Ramos (cell line): ENCODE measurements at regions not wholly inside any gene's neighbourhood (a gene's known extent, or its start where the extent isn't known, plus 50 kb on each side); places are given as distances from the start of the nearest gene placed in this dataset.
"Not testable (repeated sequence)": the region's sequence is repeated elsewhere in the genome, so short reads cannot be mapped to it uniquely, and the experiment has no call there.

Source experiments
- in situ Hi-C: fragments of 300-500 bp; cut with MboI; formaldehyde crosslinking; loops from one replicate; pipeline ENCODE4 v1.14.3; 2022; ENCODE audit warnings: low sequenced_read_pairs; ENCODE audit not compliant: unreplicated experiment

- in situ Hi-C loops: not testable (repeated sequence)
These were observed 49.9 kb upstream of the MSMB start for GRCh38 chr10:46095943-46096342.

DNA sequence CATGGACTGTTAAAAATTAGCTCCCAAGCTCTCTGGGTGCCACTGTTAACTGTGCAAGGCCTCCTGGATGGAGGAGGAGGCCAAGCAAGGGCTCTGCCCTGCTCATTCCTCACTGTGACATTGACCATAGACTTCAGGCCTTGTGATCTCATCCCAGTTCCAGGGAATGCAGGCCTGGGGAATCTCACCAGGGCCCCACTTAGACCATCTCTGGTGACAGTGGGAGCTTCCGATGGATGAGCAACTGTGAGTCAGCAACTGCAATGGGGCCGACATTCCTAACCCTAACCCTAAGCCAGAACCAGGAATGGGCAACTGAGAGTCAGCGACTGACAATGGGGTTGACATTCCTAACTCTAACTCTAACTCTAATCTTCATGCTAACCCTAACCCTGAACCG, 50.4 kb upstream of the MSMB start:
- in situ Hi-C loops: no loop called here

DNA sequence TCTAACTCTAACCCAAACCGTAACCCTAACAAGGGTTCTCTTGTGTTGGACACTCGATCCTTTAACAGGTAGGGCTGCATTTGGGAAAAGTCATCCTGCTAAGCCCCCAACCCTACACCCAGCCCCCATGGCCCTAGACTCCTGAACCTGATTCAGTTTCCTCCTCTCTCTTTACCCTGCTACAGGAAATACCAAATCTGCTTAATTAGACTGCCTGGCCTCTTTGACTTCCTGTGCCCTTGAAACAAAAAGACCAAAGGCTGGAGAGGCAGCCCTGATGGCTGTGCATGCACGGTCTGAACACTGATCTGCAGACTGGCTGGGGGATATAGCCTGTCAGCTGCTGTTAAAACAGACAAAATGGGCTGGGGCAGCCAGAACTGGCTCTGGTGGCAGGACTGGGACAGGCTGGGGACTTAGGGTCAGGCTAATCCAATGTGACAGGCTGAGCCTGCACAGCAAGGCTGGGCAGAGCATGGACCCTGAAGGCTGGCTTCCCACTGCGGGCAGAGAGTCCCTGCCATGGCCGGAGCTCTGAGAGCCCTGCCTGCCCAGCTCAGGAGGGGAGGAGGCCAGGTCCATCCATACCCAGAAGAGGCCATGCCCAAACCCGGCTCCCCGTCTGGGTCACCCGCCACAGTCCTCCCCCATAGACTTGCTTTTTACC, 51.0 kb upstream of the MSMB start:
- in situ Hi-C loops: no loop called here

GRCh38 chr10:46097576-46098317, 51.7 kb upstream of the MSMB start:
- in situ Hi-C loops: no loop called here

- in situ Hi-C loops: no loop called here
These were observed 52.3 kb upstream of the MSMB start for GRCh38 chr10:46098386-46098785.

DNA sequence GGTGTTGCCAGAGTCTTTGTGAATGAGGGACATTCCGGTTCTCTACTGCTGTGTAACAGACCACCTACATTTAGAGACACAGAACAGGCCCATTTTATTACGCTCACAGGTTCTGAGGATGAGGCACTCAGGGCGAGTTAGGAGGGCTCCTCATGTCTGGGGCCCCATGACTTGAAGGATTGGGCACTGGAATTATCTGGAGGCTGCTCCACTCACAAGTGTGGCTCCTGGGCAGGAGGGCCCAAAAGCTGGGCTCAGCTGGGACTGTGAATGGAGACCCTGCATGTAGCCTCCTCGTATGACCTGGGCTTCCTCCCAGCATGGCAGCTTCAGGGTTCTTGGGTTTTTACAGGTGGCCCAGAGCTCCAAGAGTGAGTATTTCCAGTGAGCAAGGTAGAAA, 52.9 kb upstream of the MSMB start:
- in situ Hi-C loops: not testable (repeated sequence)

DNA sequence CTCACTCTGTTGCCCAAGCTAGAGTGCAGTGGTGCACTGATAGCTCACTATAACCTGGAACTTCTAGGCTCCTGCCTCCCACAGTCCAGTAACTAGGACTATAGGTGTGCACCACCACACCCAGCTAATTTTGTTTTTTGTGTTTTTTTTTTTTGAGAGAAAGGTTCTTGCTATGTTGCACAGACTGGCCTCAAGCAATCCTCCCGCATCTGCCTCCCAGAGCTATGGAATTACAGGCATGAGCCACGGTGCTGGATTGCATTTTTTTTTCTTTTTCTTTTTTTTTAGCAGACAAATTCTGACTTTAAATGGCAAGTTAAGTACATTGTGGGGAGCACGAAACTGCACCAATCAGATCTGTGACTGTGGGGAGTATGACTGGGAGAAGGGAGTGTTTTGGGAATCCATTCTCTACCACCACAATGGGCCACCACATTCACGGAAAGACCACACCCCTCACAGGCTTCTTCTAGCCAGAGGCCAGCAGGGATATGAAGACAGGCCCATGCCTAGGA, 58.1 kb upstream of the MSMB start:
- in situ Hi-C loops: no loop called here

DNA sequence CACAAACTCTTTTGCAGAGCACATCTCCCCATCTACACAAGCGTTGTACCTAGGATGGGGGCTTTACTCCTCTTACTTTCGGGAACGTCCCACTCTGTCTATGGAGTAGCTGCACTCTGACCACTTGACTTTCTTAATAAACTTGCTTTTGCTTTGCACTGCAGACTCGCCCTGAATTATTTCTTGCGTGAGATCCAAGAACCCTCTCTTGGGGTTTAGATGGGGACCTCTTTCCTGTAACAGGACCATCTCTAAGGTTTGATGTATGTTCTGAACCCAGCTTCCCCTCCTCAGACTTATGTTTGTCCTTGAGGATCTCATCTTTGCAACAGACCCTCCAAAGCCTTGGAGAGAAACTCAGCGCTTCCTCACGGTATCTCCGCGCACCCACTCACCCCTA, 59.3 kb upstream of the MSMB start:
- in situ Hi-C loops: loop anchor here (5.0 kb wide), 2 partner anchors 177 to 1277 kb away; partner anchors contain the start of gene ZNF488

GRCh38 chr10:46105856-46106409, 59.9 kb upstream of the MSMB start:
- in situ Hi-C loops: loop anchor here (5.0 kb wide), 2 partner anchors 176 to 1276 kb away; partner anchors contain the start of gene ZNF488

- in situ Hi-C loops: loop anchor here (5.0 kb wide), 2 partner anchors 176 to 1276 kb away; partner anchors contain the start of gene ZNF488
These were observed 60.6 kb upstream of the MSMB start for GRCh38 chr10:46106410-46107255.

- in situ Hi-C loops: loop anchor here (5.0 kb wide), 2 partner anchors 174 to 1274 kb away; partner anchors contain the start of gene ZNF488
These were observed 62.1 kb upstream of the MSMB start for GRCh38 chr10:46108158-46108499.

GRCh38 chr10:46154271-46154670, 108.2 kb upstream of the MSMB start:
- in situ Hi-C loops: not testable (repeated sequence)

GRCh38 chr10:46154683-46155082, 108.6 kb upstream of the MSMB start:
- in situ Hi-C loops: not testable (repeated sequence)

DNA sequence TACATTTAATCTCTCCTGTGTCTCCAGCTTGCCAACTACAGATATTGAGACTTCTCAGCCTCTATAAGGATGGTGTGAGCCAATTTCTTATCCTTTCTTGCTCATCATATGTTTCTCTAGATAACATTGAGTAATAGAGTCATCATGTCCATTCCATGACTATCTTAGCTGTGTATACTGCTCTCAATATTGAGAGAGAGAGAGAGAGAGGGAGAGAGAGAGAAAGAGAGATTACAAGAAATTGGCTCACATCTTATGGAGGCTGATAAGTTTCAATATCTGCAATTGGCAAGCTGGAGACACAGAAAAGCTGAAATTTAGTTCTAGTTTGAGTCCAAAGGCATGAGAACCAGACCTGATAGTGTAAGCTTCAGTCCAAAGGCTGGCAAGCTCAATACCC, 110.8 kb upstream of the MSMB start:
- in situ Hi-C loops: not testable (repeated sequence)

DNA sequence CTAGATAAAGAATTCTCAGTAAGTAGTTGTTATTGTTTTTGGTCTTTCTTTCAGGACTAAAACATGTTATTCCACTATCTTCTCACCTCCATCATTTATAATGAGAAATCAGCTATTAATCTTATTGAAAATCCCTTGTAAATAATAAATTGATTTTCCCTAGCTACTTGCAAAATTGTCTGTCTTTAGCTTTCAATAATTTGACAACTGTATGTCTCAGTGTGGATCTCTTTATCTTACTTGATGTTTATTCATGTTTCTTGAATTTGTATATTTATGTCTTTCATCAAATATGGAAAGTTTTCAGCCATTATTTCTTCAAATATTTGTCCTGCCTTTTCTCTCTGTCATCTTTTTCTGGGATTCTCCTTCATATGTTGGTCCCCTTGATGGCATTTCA, 117.1 kb upstream of the ANTXRL start:
- in situ Hi-C loops: no loop called here

- in situ Hi-C loops: no loop called here
These were observed 116.0 kb upstream of the ANTXRL start for GRCh38 chr10:46170789-46171188.

DNA sequence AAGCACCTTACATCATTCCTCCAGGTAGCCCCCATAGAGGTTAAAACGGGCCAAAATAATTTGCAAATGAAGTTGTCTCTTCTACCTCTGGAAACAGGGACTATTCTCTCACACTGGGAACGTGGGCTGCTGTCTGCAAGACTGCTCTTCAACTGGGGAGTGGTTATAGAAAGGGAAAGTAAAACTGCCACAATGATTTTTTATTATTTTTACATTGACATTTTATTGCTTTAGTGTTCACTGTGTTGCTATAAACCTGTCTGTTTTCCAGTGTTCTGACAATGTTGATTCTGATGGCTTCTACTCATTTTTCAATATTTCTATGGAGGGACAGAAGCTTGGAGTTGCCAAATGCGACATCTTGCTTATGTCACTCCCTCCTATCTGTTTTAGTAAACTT, 115.1 kb upstream of the ANTXRL start:
- in situ Hi-C loops: no loop called here

DNA sequence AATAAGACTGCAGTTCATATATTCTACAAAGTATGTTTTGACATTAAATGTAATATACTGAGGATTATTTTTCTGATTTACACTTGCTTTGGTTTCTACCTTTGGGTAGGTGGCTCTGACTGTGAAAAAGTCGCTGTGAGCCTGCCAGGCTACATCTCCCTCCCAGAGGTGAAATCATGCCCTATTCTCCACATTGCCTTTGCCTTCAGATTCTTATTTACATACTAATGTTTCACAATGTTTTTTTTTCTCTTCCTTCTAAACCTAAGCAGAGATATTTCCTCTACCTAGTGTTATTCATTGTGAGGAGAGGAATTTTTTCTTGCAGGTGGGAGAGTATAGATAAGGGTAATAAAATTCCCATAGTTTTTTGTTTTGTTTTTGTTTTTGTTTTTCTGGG, 111.5 kb upstream of the ANTXRL start:
- in situ Hi-C loops: no loop called here

GRCh38 chr10:46175831-46176230, 111.0 kb upstream of the ANTXRL start:
- in situ Hi-C loops: no loop called here

DNA sequence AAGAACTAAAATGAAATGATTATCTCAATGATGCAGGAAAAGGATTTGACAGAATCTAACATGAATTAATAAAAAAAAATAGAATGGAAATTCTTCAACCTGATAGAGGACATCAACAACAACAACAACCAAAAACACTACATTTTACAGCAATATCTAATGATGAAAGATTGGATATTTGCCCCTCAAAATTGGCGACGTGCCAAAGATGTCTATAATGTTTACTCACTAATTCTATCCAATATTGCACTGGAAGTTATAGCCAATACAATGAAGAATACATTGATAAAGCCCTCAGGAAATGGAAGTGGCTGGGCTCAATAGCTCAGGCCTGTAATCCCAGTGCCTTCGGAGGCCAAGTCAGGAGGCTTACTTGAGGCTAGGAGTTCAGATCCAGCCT, 99.4 kb upstream of the ANTXRL start:
- in situ Hi-C loops: not testable (repeated sequence)
